GM23338 (cell line): ENCODE measurements at regions not wholly inside any gene's neighbourhood (a gene's known extent, or its start where the extent isn't known, plus 50 kb on each side); places are given as distances from the start of the nearest gene placed in this dataset.

ENCODE experiments used
- ATAC-seq: fragments of 200-7000 bp; cut with Tn5 transposase; 3 replicates; pipeline ENCODE4 v1.9.1; 2020
- DNase-seq: peaks from one replicate; pipeline ENCODE4 v3.0.0-alpha.2; 2015; ENCODE audit warnings: low spot score
- H2AFZ ChIP-seq: fragments of 200-600 bp; sonication (generic); 2 replicates; pipeline ENCODE4 v1.8.0; 2016; ENCODE audit warnings: antibody characterized with exemption, mild to moderate bottlenecking, moderate library complexity
- H3F3A ChIP-seq: fragments of 200-600 bp; sonication (generic); replicated peaks from 2 replicates; pipeline ENCODE4 v1.8.0; 2017; ENCODE audit warnings: antibody characterized with exemption, mixed run types, low read depth
- H3K27ac ChIP-seq: fragments of 200-600 bp; sonication (generic); 2 replicates; pipeline ENCODE4 v1.6.1; 2016; ENCODE audit warnings: low read depth
- H3K27me3 ChIP-seq: fragments of 200-600 bp; sonication (generic); 2 replicates; pipeline ENCODE4 v1.8.0; 2016; ENCODE audit warnings: mild to moderate bottlenecking, mixed run types, moderate library complexity; ENCODE audit not compliant: insufficient read depth
- H3K36me3 ChIP-seq: fragments of 200-600 bp; sonication (generic); 2 replicates; pipeline ENCODE4 v1.8.0; 2016; ENCODE audit warnings: mild to moderate bottlenecking; ENCODE audit not compliant: insufficient read depth
- H3K4me1 ChIP-seq: fragments of 200-600 bp; sonication (generic); 2 replicates; pipeline ENCODE4 v1.8.0; 2016; ENCODE audit warnings: mild to moderate bottlenecking, moderate library complexity; ENCODE audit not compliant: insufficient read depth
- H3K4me2 ChIP-seq: fragments of 200-600 bp; sonication (generic); 2 replicates; pipeline ENCODE4 v1.7.1; 2017; ENCODE audit warnings: mixed run types
- H3K4me3 ChIP-seq: fragments of 200-600 bp; sonication (generic); 2 replicates; pipeline ENCODE4 v1.6.1; 2016; ENCODE audit warnings: mixed run types
- H3K79me2 ChIP-seq: fragments of 200-600 bp; sonication (generic); replicated peaks from 2 replicates; pipeline ENCODE4 v1.8.0; 2017; ENCODE audit warnings: mild to moderate bottlenecking; ENCODE audit not compliant: insufficient read depth
- H3K9me2 ChIP-seq: fragments of 200-600 bp; sonication (generic); 2 replicates; pipeline ENCODE4 v1.8.0; 2017; ENCODE audit not compliant: insufficient read depth
- H4K20me1 ChIP-seq: fragments of 200-600 bp; sonication (generic); replicated peaks from 2 replicates; pipeline ENCODE4 v1.8.0; 2017; ENCODE audit warnings: mild to moderate bottlenecking; ENCODE audit not compliant: insufficient read depth
- H3K27ac Mint-ChIP-seq: 2 replicates; pipeline ENCODE4 v1.8.0; 2020; ENCODE audit warnings: inconsistent platforms, mild to moderate bottlenecking, moderate library complexity, mixed read lengths
- H3K27me3 Mint-ChIP-seq: 3 replicates; pipeline ENCODE4 v1.8.0; 2022; ENCODE audit warnings: low read depth, mild to moderate bottlenecking, moderate library complexity, mixed read lengths, inconsistent platforms; ENCODE audit not compliant: insufficient read depth, poor library complexity
- H3K36me3 Mint-ChIP-seq: 3 replicates; pipeline ENCODE4 v1.8.0; 2021; ENCODE audit warnings: low read depth, mild to moderate bottlenecking, inconsistent platforms, moderate library complexity, mixed read lengths
- H3K4me1 Mint-ChIP-seq: 3 replicates; pipeline ENCODE4 v1.8.0; 2020; ENCODE audit warnings: mild to moderate bottlenecking, inconsistent platforms, mixed read lengths
- H3K4me3 Mint-ChIP-seq: 3 replicates; pipeline ENCODE4 v1.8.0; 2021; ENCODE audit warnings: moderate library complexity, mild to moderate bottlenecking, inconsistent platforms, mixed read lengths
- H3K9me3 Mint-ChIP-seq: 3 replicates; pipeline ENCODE4 v1.8.0; 2020; ENCODE audit warnings: moderate library complexity, mild to moderate bottlenecking, inconsistent platforms, mixed read lengths
- CREB1 ChIP-seq: fragments of 250-450 bp; sonication (Bioruptor Pico); IDR thresholded peaks from 2 replicates; pipeline ENCODE4 v1.5.0; 2020; ENCODE audit warnings: low read depth, mild to moderate bottlenecking, moderate library complexity
- CTCF ChIP-seq, 2 experiments: fragments of 200-600 bp in 1 of 2; sonication (generic) in 1 of 2; conservative IDR thresholded peaks; 2 replicates each; pipeline versions ENCODE4 v1.5.1 to v1.6.1; 2016 to 2017; ENCODE audit warnings: antibody characterized with exemption in 2 of 2, low read depth in 2 of 2, mild to moderate bottlenecking in 2 of 2, moderate library complexity in 1 of 2
- EZH2 ChIP-seq: fragments of 200-600 bp; sonication (generic); IDR thresholded peaks from one replicate; pipeline ENCODE4 v1.8.0; 2017; ENCODE audit warnings: antibody characterized with exemption, mild to moderate bottlenecking, low read depth; ENCODE audit not compliant: unreplicated experiment
- JUNB ChIP-seq: IDR thresholded peaks from one replicate; pipeline ENCODE4 v1.6.1; 2016; ENCODE audit warnings: antibody characterized with exemption; ENCODE audit not compliant: unreplicated experiment
- POLR2AphosphoS5 ChIP-seq: IDR thresholded peaks from 2 replicates; pipeline ENCODE4 v1.6.1; 2016; ENCODE audit warnings: antibody characterized with exemption, low read depth
- REST ChIP-seq: IDR thresholded peaks from one replicate; pipeline ENCODE4 v1.6.1; 2018; ENCODE audit warnings: antibody characterized with exemption; ENCODE audit not compliant: unreplicated experiment
- STAT1 ChIP-seq: IDR thresholded peaks from one replicate; pipeline ENCODE4 v1.6.1; 2016; ENCODE audit warnings: antibody characterized with exemption; ENCODE audit not compliant: unreplicated experiment
- ZNF114 ChIP-seq: fragments of 250-450 bp; sonication (Bioruptor Pico); IDR thresholded peaks from 2 replicates; pipeline ENCODE4 v1.5.0; 2020; ENCODE audit warnings: mild to moderate bottlenecking, moderate library complexity
- ZNF331 ChIP-seq: fragments of 250-450 bp; sonication (Bioruptor Pico); IDR thresholded peaks from 2 replicates; pipeline ENCODE4 v1.5.0; 2020; ENCODE audit warnings: low read depth, mild to moderate bottlenecking, moderate library complexity
- ZNF462 ChIP-seq: fragments of 250-450 bp; sonication (Bioruptor Pico); IDR thresholded peaks from 2 replicates; pipeline ENCODE4 v1.5.0; 2020; ENCODE audit warnings: mild to moderate bottlenecking, moderate library complexity

GRCh38 chr4:86448871-86449270 lies 89.0 kb upstream of the MAPK10 start:
- H3K27me3 Mint-ChIP-seq: peaks cover 7% of the 10 kb centered on the region
- Histone ChIP-seq H3K4me3 (no peak overlapping the region), H4K20me1 (no peaks in the 10 kb centered on the region), H3K4me1 (peaks cover 42% of the 10 kb centered on the region), H3F3A (no peaks in the 10 kb centered on the region), H3K27ac (no peak overlapping the region), H3K4me2 (peak overlapping the region; percentile 41), H3K27me3 (no peaks in the 10 kb centered on the region), H3K79me2 (no peaks in the 10 kb centered on the region), H3K9me2 (no peaks in the 10 kb centered on the region), H3K36me3 (0 out of 2 replicates have a peak, but pooled peaks cover 3% of the 10 kb centered on the region), H2AFZ (no peak overlapping the region)
- H3K9me3 Mint-ChIP-seq: peaks cover 22% of the 10 kb centered on the region
- DNase-seq (no peak), ATAC-seq (no peak)
- peaks cover 47% of the 10 kb centered on the region for H3K4me1 Mint-ChIP-seq
- TF ChIP-seq ZNF462 (CRISPR knock-in tag) (no peak), ZNF331 (CRISPR knock-in tag) (no peak), POLR2AphosphoS5 (no peak), REST (no peak), CTCF (conservative IDR thresholded peaks at IDR 0.05; ENCODE audit: low read depth in 2 of 2) (no peak), STAT1 (no peak), CREB1 (CRISPR knock-in tag) (no peak), EZH2 (no peak), ZNF114 (CRISPR knock-in tag) (no peak), JUNB (no peak)
- H3K36me3 Mint-ChIP-seq: peaks cover 37% of the 10 kb centered on the region
- H3K27ac Mint-ChIP-seq: no peak overlapping the region
- no peak overlapping the region for H3K4me3 Mint-ChIP-seq
